ENCODE measurements at regions not wholly inside any gene's neighbourhood (a gene's known extent, or its start where the extent isn't known, plus 50 kb on each side); places are given as distances from the start of the nearest gene placed in this dataset.

DNA sequence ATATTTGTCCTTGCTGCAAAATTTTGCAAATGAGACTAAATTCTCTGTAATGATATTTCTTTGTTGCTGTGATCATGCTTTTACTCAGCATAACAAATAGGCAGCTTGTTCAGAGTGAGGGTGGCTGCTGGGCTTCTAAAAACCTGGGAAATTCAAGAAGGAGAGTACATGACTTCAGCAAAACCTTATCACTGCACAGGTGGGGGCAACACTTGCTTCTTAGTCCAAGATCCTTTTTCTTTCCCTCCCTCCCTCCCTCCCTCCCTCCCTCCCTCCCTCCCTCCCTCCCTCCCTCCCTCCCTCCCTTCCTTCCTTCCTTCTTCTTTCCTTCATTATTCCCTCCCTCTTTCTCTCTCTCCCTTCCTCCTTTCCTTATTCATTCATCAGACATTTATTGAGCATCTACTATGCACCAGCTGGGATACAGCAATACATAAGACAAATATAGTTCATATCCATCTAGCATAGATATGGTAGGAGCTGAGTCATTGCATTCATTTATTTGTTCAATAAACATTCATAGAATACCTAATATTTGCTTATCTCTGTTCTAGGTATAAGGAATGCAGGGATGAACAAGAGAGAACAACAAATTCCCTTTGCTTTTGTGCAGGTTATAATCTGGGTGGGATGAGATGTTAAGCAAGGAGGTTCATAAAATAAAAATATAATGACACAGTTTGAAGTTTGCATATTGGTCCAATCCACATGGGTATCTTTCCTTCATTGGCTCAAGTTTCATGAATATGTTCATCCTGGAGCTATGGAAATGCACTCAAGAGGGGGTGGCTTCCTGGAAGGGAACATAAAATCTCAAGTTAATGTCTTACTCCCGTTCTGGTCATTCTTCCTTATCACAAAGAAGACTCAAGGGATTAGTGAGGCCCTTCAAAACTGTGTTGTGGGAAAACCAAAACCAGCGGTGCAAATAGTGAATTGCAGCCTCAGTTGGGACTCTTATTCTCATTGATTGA lies 210.7 kb downstream of the PDCD6IP start:
- ChIA-PET CTCF (no interaction called here), POLR2A (no interaction called here)

DNA sequence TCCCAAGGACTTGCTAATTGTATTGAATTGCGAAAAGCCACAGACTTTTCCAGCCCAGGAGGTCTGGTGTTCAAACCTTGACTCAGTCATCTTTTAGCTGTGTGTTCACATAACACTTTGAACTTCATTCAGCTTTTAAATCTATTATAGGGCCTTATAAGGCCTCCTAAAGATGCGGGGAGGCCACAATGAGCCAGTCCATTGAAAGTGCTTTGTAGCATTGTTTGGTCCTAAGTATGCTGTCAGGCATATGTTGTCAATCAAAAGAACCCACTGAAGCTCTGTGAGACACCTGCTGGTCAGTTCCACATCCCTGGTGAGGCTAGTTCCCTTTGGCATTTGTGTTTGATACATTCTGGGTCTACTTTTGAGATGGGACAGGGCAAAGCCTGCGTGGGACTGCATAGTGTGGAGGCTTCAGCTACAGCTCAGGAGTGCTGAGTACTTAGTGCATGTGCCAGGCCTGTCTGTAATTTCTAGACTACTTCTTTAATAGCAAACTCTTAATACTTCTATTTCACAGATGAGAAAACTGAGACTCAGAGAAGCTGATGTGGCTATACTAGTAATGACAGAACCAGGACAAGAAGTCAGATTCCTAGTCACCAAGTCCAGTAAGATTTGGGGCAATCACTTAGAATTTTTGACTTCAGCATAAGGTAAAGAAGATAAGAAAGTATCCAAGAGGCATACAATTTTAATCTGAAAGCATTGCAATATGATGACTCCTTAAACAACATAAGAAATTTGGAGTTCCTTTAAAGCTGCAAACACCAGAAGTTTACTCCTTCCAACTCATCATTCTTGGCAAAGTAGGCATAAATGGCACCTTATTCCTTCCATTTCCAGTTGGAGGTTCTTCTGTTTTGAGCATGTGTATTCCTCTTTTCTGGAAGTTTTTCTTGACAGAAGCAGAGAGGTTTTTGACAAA lies 213.0 kb downstream of the PDCD6IP start:
- POLR2A ChIA-PET, result no interaction called here
- CTCF ChIA-PET, result no interaction called here

DNA sequence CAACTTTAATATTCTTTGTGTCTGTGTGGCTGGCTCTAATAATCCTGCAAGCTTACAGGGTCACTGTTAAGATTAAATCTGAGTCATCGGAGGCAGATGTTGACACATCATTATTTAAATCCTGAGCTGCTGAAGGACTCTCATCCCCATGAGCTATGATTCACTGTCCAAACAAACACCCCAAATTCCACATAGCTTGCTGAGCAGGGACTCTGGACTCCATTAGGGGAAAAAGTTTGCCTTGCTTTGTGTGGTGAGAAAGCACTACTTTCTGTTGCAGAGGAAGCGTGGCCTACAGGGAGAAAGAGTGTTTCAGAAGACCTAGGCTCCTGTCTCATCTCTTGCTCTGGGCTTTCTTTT lies 213.7 kb downstream of the PDCD6IP start:
- ChIA-PET CTCF (no interaction called here), POLR2A (no interaction called here)

DNA sequence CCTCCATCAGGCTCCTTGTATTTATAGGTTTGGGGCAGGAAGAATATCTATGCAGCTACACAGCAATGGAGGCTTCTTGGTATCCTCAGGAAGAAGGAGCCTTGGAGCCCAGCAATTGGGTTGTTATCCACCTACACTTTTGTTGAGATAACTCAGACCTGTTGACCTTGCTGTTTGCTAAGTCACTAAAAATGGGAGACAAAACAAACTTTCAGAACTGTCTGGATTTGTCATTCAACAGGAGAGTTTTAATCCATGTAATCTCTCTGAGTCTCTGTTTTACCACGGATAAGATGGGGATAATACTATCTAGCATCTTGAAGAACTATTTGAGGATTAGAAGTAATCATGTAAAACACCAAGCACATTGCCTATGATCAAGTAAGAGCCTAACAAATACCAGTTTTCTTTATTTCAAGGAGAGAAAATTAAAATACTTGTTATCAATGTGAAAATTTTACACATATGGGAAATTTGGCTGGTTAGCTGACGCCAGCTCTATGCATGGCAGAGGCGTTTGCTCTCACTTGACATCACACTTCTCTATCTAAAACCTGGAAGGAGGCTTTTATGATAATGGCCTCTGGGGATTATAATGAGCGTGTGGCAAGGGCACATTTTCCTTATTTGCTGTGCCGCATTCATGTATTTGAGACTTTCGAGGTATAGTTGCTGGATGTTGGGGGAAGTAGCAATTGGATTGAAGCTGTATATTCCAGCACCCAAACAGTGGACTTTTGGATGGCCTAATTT lies 215.6 kb downstream of the PDCD6IP start:
- POLR2A ChIA-PET, result no interaction called here
- CTCF ChIA-PET, result no interaction called here

DNA sequence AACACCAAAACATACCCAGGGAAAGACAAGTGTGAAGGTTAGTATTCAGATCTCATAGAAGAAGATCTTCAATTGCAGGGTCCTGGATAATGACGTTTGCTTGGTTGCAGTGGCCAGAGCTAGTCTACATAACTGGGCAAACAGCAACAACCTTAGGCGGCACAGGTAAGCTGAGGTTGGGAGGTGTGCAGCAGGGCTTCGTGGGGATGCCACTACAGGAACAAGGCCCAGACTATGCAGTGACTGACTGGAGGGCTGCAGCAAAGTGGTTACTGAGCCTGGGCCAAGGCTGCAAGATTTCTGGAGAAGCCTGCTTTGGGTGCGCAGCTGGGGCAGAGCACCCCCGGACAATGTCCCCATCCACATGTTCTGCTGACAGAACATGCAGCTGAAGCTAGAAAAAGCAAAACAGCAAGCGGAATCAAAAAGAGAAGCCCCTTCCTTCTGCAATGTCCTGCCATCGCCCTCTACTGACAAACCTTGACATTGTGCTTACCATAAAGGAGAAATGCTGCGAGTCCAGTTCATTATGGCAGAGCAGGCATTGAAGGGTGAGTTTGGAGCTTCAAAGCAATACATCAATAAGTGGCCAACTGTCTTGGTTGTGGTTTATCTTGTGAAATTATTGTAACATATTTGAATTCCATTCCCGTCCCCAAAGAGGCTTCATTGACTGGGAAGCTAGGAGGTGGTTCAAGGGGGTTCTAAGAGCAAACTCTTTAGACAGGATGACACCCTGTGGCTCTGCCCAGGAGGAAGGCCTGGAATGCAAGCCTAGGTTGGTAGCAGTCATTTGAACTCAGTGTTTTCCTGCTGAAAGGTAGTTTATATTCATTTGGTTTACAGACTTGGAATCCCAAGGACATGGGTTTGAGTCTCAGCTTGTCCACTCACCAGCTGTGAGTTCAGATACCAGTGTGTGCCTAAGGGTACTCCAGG lies 217.0 kb downstream of the PDCD6IP start:
- POLR2A ChIA-PET, result no interaction called here
- CTCF ChIA-PET, result interaction anchor here (1.1 kb wide), 1 partner anchor 11 kb away, joined by 3 read pairs; no protein-coding TSS in a partner anchor

DNA sequence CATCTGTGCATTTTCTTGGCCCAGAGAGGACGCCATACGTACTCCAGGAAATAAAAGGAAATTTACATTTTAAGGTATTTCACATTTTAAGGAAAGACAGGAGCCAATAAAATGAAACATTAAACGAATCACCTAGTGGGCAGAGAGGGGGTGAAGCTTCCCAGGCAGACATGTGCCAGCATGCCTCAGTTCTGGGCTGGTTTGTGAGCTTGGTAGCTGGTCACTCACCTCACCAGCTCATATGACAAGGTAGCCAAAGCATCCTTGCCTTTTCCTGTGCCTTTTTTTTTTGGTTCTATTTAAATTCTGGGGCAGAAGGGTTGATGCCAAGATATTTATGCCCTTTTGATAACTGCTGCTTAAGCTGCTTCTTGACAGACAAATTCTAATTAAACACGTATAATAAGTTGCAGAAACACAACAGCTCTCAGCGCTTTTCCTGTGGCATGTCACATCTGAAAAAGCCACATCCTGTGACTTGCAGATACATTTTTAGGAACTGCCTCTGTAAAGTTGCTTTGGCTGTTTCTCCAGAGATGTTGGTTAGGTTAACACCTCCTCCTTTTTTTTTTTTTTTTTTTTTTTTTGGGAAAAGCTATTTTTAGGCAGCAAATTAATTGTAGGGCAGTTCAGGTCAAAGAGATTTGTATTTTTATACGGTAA lies 218.6 kb downstream of the PDCD6IP start:
- ChIA-PET POLR2A (interaction anchor here (0.7 kb wide), 2 partner anchors 71 to 1593 kb away, joined by 3 to 15 read pairs; no protein-coding TSS in a partner anchor), CTCF (no interaction called here)

DNA sequence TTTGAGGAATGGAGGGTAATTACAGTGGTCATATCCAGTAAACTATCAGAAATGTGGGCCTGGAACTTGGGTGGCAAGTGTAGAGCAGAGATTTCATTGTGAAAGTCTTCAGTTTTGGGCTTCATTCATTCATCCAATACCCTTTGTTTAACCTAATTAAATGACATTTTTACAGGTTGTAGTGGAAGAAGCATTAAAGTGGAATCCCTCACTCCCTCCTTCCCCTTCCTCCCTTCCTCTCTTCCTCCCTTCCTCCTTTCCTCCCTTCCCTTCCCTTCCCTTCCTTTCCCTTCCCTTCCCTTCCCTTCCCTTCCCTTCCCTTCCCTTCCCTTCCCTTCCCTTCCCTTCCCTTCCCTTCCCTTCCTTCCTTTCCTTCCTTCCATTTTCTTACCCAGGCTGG lies 219.3 kb downstream of the PDCD6IP start:
- CTCF ChIA-PET, result no interaction called here
- POLR2A ChIA-PET, result interaction anchor here (0.6 to 0.7 kb wide), 2 partner anchors 72 to 1169 kb away, joined by 3 read pairs; no protein-coding TSS in a partner anchor

DNA sequence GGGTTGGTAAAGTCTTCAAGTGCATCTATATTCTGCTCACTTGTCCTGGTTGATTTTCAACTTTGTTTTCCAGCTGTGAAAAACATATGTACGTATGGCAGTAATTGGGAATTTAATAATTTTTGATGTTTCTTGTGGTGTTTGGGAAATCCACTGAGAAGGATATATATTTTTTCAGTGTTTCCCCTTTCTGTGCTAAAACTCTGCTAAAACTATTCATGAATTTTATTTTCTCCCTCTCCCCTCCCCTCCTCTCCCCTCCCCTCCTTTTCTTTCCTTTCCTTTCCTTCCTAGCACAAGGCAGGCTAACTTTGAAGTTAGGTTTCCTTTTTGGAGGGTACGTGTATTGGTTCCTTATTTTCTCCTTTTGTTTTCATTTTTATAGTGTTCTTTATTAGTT lies 220.7 kb downstream of the PDCD6IP start:
- CTCF ChIA-PET, result no interaction called here
- POLR2A ChIA-PET, result no interaction called here

DNA sequence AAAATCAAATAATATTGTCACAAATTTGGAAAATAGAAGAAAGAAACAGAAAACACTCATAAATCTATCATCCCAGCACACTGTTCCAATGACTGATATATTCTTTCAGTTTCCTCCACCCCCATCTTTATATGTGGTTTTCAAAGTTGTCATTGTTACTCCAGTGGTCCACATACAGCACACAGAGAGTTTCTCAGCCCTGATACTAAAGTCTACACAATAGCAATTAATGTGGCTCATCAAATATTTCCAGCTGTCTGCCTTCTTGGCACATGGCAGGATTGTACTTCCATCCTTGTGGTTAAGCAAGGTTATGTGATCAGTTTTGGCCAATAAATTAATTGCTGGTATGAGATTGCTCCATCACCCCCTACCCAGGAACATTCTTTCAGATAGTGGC lies 221.7 kb downstream of the PDCD6IP start:
- CTCF ChIA-PET, result no interaction called here
- POLR2A ChIA-PET, result no interaction called here

DNA sequence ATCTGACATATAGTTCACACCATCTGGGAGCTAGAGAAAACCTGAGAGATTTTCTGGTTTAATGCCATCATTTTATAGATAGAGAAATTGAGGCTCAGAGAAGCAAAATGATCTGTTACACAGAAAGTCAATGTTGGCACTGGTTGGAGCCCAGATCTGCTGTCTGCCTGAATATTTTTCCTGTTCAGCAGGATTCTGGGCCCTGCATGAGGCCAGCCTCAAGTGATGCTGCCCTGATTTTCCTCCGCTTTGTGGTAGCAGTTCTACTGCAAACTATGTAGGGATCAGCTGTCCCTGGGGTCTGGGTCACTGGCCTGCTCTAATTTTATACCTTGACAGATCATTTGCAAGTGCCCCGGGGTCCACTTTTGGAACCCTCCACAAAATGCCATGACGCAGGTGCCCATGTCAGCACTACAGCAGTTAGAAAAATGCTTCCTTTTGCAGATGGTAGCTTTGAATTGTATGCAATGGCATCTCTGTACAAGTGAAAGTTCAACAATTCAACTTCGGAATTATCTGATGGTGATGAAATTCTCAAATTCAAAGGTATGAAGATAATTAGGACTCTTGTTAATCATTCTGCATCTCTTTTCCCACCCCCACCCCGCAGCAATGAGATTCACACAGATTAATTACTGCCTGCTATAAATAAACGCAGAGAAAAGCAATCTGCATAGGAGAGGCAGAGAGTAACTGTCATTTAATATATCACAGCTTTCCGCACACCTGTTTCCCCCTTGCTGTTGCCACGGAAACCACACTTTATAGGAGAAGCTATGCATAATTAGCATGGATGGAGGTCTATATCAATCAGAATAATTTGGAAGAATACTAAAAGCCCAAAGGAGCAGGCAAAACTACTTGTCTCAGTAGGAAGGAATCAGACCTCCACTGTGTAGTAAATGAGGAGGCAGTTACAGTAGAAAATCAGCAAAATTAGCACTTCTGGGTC lies 222.6 kb downstream of the PDCD6IP start:
- ChIA-PET CTCF (no interaction called here), POLR2A (no interaction called here)

DNA sequence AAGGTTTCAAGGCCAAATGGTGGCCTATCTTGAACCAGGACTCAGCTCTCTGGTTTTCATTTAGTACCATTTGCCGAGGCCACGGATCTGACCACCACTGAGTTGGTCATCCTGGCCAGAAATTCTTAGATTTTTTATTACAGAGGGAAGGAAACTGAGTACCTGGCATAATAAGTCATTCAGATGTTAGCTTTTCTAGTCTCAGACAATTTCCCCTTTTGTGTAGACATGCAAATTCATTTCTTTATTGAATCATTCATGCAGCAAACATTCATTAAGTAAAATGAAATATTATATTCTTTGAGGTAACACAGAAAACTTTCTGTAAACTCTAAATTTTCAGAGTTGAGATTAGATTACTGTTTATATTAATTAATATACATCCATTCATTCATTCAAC lies 223.7 kb downstream of the PDCD6IP start:
- ChIA-PET POLR2A (no interaction called here), CTCF (no interaction called here)

DNA sequence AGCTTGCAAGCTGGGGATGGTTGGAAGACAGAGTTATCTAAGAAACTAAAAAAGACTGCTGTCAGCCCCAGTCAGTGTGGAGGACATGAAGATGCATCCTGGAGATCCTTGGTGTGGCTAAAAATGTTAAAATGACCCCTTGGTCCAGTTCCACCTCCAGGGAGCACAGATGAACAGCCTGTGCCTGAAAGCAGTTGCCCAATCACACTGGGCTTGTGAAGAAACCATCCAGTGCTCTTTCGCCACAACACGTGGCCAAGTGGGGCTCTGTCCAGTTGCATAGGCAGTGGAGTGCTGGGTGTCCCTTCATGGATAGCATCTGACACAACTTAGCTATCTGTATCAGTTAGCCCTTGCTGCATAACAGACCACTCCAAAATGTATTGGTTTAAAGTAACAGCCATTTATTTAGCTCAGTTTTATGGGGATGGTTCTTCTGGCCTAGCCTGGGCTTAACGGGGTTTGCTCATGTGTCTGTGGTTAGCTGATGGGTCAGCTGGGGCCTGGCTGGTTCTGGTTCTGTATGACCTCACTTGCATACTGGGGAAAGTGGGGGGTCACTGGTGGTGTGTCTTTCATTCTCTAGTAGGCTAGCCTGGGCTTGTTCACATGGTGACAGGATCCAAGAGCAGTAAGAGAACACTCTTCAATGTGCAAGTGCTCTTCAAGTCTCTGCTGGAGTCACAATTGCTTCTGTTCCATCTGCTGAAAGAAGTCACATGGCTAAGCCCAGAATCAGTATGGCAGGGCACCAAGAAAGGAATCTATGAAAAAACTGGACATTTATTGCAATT lies 226.2 kb downstream of the PDCD6IP start:
- CTCF ChIA-PET, result no interaction called here
- POLR2A ChIA-PET, result no interaction called here

DNA sequence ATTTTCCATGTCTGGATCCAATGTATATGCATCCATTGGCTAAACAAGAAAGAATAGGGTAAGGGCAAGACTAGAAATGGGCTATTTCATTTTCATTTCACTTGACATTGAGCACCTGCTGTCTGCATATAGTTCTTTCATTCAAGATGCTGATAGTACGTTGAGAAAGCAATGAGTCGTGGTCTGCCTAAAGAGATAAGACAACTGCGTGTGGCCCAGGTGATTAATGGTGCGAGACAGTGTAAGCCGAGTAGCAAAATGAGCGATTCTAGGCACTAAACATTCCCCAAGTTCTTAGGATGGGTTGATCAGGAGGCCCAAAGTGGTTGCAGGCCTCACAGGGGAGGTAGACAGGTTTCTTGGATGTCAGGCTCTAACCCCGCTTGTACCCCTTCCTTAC lies 235.4 kb downstream of the PDCD6IP start:
- ChIA-PET POLR2A (no interaction called here), CTCF (no interaction called here)

DNA sequence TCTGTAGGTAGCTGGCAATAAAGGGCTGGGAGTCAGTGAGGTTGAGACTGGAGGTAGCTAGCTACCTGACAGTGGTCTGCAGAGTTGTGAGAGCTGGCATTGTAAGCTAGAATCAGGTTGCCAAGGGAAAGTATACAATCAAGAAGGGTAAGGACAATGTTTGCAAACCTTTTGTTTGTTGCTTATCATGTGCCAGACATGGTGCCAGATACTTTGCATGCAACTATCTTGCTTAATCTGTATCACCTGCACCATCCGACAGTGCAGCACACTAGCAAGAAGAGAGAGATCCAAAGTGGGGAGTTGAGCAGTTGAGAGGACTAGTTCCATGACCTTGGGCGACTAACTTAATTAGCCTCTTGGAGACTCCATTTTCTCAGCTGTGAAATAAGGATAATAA lies 236.4 kb downstream of the PDCD6IP start:
- POLR2A ChIA-PET, result no interaction called here
- CTCF ChIA-PET, result no interaction called here

DNA sequence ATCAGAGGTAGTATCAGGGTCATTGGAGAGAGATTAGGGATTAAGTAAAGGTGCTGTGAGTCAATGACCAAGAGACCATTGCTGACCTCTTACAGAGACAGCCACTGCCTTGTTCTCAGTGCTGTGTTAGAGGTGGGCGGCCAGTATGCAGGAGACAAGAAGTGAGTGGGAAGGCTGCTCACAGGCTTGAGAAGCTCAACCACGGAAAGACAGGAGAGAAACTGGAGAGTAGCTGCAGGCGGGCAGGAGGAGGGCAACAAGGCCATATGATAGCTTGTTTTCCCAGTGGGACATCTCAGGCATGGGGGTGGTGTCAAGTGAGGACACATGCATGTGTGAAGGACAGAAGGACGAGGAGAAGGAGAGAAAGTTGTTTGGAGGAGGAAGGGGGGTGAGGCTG lies 237.3 kb downstream of the PDCD6IP start:
- CTCF ChIA-PET, result no interaction called here
- POLR2A ChIA-PET, result no interaction called here

DNA sequence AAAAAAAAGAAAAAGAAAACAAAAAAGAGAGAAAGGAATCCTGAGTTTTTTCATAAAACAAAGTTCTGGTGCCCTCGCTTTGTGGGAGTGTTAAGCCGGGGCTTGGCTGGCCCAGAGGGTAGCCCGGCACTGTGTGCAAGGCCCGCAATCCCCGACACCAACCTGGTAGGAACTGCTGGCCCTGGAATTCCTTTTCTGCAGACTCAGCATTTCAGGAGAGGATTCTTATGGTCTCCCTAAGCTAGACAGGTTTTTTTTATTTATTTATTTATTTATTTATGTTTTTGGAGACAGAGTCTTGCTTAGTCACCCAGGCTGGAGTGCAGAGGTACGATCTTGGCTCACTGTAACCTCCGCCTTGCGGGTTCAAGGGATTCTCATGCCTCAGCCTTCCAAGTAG lies 238.8 kb downstream of the PDCD6IP start:
- ChIA-PET CTCF (no interaction called here), POLR2A (no interaction called here)

DNA sequence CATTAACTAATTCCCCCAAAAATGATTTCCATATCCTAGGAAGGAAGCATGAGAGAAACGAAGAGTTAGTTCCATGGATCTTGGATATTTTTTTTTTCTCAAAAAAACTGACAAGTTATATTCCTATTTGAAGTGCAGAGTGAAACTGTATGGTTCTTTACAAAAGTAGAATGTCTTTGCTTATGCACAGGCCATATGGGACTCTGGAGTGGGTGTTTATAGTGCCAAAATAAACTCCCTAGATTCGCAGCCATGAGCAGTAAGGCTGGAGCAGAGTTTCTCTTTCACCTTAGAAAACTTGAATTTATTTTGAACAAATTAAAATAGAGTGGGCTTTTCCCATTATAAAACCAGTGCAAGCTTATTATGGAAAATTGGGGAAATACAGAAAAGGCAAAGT lies 239.7 kb downstream of the PDCD6IP start:
- ChIA-PET POLR2A (no interaction called here), CTCF (no interaction called here)
